HG03520 (cell line): ENCODE measurements at regions not wholly inside any gene's neighbourhood (a gene's known extent, or its start where the extent isn't known, plus 50 kb on each side); places are given as distances from the start of the nearest gene placed in this dataset.
"Not testable (repeated sequence)": the region's sequence is repeated elsewhere in the genome, so short reads cannot be mapped to it uniquely, and the experiment has no call there.

Source experiments
- ATAC-seq: cut with Tn5 transposase; IDR thresholded peaks from one replicate; pipeline ENCODE4 v1.9.1; 2021; ENCODE audit warnings: mild to moderate bottlenecking, moderate library complexity; ENCODE audit not compliant: unreplicated experiment

DNA sequence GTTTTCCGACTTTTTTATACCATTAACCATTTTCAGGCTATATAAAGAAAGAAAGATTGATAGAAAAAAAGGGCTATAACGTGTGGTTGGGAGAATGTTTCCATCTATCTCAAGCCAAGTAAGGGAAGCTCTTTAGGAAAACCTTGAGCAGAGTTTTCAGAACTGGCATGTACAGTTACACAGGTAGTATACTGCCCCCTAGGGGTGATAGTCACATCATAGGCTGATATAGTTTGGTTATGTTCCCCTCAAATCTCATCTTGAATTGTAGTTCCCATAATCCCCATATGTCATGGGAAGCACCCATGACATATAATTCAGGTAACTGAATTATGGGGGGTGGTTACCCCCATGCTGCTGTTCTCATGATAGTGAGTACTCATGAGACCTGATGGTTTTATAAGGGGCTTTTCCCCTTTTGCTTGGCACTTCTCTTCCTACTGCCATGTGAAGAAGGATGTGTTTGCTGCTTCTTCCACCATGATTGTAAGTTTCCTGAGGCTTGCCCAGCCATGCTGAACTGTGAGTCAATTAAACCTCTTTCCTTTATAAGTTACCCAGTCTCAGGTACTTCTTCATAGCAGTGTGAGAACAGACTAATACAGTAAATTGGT is 186.8 kb downstream of the TMA16 start:
- ATAC-seq: peak; percentile 74

DNA sequence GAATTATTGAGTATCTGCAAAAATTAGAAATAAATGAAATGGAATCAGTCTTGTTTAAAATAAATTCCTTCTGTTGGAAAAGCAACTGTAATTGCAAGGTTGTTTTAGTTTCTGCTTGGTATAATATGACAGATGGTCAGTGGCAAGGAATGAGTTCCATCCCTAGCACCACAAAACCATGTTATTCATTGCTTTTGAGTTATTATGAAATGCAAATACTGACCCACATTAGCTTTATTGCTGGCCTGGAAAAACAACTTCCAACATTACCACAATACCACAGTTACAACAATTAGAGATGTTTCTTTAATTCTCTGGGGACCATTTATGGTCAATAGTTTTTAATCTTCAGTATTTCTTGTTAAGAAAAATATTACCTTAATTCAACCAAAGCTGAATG is 194.4 kb downstream of the TMA16 start:
- ATAC-seq: no peak

GRCh38 chr4:163693211-163693610 is 198.7 kb downstream of the TMA16 start:
- ATAC-seq: no peak

GRCh38 chr4:163693776-163694175 is 199.3 kb downstream of the TMA16 start:
- no peak for ATAC-seq

DNA sequence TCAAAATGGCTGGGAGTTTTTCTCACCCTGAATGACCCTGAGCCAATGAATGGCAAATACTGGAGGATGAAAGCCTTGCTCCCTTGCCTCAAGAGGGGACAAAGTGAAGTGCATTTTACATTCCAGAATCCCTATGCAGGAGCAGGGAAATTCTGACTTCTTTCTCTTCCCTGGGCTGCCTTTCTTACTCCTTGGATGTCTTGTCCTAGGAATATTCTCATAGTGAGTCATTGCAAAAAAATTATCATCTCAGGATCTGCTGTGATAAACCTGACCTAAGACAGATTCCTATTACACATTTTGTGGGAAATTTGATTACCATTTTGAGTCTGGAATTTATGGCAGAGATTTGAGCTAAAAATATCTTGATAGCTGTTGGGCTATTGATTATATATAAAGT is 199.9 kb downstream of the TMA16 start:
- no peak for ATAC-seq

DNA sequence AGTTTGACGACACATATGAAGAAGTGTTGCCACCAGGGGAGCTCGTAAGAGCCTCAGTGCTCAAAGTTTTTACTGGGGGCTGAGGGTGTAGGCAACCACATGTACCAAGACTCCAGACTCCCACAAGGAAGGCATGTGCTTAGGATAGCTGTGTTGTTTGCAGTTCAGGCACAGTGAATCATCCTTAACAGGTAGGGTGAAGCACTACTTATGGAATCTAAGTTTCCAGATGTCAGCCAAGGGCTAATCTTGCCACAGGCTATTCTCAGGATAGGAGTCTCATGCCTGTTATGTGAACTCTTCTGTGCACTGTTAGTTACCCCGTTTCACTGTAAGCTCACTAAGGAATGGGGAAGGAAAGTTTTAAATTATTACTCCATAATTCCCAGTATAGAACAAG is 202.6 kb downstream of the TMA16 start:
- no peak for ATAC-seq

- ATAC-seq: not testable (repeated sequence)
Observed at GRCh38 chr4:163700383-163700782, 205.9 kb downstream of the TMA16 start.

GRCh38 chr4:163701916-163702315 is 207.4 kb downstream of the TMA16 start:
- peak; percentile 98 for ATAC-seq

GRCh38 chr4:163702736-163703135 is 208.2 kb downstream of the TMA16 start:
- ATAC-seq: no peak

GRCh38 chr4:163703251-163703650 is 208.8 kb downstream of the TMA16 start:
- ATAC-seq: no peak

DNA sequence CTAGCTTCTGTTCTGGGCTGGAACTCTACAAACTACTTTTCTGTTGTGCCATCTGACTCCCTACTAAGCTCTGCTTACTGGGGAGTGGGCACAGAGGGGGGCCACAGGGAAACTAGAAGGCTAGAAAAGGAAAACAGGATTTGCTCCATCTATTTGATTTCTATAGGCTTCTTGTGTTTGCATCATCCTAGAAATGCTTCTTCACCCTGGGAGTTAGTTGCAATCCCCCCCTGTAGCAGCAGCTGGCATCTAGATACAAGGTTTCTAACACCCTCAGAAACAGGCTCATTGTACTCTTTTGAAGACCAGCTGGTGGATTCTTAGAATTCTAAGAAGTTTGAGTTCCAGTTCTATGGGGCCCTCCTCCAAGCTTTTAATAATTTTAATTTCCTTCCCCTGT is 213.4 kb downstream of the TMA16 start:
- no peak for ATAC-seq

DNA sequence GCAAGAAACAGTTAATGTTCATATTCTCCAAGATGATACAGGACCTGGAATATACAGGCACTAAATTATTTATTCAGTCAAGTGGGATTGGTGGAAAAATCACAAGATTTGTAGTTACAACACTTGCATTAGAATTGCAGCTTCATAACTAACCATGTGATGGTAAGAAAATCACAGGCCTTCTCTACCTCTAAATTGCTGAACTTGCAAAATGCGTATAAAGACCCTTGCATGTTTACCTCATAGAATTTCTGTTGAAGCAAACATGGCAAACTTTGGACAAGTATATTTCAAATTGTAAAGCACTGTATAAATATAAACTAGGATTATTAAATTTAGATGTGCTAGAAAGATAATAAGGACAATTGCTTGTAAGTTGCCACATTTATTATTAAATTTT is 215.1 kb downstream of the TMA16 start:
- ATAC-seq: no peak

DNA sequence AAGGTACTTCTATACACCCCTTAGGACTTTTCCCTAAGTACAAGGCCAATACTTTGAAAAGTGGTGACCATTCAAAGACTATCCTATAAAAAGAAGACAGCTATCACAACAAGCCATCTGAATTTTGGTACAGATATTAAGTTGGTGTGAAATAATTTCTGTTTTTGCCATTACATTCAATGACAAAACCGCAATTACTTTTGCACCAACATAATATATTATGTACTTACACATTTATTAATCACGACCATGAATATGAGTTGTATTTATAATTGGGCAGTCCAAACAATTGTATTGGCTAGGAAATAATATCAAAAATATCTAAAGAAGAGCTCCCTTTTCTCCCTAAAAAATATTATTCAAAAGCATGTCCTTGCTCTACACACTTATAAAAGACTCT is 215.7 kb downstream of the TMA16 start:
- no peak for ATAC-seq

DNA sequence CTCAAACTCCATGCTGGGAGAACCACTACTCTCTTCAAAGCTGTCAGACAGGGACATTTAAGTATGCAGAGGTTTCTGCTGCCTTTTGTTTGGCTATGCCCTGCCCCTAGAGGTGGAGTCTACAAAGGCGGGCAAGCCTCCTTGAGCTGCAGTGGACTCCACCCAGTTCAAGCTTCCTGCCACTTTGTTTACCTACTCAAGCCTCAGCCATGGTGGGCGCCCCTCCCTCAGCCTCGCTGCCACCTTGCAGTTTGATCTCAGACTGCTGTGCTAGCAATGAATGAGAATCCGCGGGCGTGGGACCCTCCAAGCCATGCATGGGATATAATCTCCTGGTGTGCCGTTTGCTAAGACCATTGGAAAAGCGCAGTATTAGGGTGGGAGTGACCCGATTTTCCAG is 230.0 kb downstream of the TMA16 start:
- ATAC-seq: not testable (repeated sequence)

DNA sequence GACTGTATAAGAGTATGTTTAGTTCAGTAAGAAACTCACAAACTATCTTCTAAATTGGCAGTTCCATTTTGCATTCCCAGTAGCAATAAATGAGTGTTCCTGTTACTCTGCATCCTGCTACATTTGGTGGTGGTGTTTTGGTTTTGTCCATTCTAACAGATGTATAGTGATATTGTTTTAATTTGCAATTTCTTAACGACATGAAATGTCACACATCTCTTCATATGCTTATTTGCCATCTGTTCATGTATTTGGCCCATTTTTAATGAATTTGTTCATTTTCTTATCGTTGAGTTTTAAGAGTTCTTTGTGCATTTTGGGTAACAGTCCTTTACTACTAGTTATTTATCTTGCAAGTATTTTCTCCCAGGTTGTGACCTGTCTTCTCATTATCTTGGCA is 232.2 kb downstream of the TMA16 start:
- ATAC-seq: no peak

DNA sequence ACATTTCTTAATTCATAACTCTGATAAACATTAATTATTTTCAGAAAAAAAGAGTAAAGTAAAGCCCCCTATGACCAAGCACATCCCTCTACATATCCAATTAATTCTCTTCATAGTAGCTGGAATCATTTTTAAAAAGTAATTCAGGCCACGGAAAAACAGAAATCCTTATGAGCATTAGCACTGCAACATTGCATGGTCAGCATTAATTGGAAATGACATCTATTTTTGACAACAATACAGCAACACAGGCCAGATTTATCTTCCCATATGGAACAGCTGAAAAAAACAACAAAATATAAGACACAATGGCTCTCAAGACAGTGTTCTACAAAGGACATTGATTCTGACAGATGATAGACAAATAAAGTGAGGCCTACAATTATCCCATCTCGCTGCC is 236.6 kb downstream of the TMA16 start:
- no peak for ATAC-seq

DNA sequence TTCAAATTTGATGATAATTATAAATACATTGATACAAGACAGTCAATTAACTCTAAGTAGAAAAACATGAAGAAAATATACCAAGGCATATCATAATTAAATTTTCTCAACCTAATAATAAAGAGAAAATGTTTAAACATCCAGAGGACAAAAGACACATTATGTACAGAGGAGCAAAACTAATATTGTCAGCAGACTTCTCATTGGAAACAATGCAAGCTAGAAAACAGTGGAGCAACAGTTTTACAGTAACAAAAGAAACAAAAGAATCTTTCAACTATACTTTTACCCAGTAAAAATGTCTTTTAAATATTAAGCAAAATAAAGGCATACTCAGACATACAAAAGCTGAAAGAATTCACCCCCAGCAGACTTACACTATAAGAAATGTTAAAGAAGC is 238.0 kb downstream of the TMA16 start:
- no peak for ATAC-seq

DNA sequence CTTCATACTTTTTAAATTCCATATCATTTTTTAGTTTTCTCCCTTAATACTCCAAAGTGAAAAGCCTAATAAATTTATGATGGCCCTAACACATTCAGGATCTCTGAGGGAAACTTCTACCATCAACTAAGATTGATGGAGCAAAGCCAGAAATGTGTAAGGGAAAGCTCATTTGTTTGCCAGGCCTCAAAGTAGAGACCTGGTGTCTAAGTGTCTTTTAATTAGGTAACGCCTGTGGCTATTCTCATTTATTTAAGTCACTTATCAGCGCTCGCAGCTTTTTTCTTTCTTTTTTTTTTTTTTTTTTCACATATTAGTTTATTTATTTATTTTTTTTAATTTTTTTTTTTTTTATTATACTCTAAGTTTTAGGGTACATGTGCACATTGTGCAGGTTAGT is 242.4 kb downstream of the TMA16 start:
- no peak for ATAC-seq

GRCh38 chr4:163737846-163738245 is 243.4 kb downstream of the TMA16 start:
- not testable (repeated sequence) for ATAC-seq

- no peak for ATAC-seq
Observed at GRCh38 chr4:163738521-163738920, 244.0 kb downstream of the TMA16 start.

- ATAC-seq: peak; percentile 94
Observed at GRCh38 chr4:163744861-163745260, 250.4 kb downstream of the TMA16 start.

- no peak for ATAC-seq
Observed at GRCh38 chr4:163747293-163747692, 252.8 kb downstream of the TMA16 start.

GRCh38 chr4:163747886-163748285 is 253.4 kb downstream of the TMA16 start:
- no peak for ATAC-seq
